DMS79 treated with DMSO at 0.1 percent for 48 hours (cell line): ENCODE measurements at regions not wholly inside any gene's neighbourhood (a gene's known extent, or its start where the extent isn't known, plus 50 kb on each side); places are given as distances from the start of the nearest gene placed in this dataset.
"Not testable (repeated sequence)": the region's sequence is repeated elsewhere in the genome, so short reads cannot be mapped to it uniquely, and the experiment has no call there.

Experiments
- DNase-seq: peaks from one replicate; lab custom pipeline; 2025; lab: John Stamatoyannopoulos, UW

DNA sequence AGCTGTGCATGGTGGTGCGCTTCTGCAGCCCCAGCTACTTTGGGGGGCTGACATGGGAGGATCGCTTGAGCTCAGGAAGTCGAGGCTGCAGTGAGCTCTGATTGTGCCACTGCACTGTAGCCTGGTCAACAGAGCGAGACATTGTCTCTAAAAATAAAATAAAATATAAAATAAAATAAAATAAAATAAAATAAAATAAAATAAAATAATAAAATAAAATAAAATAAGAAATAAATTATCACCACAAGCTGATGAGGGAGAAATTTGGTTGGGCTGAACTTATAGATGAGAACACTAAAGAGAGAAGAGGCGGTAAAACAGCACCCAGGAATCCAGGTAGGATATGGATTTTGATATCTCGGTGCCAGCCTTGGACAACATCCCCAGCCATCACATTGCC is 933.7 kb downstream of the NLGN4X start:
- DNase-seq = no peak

DNA sequence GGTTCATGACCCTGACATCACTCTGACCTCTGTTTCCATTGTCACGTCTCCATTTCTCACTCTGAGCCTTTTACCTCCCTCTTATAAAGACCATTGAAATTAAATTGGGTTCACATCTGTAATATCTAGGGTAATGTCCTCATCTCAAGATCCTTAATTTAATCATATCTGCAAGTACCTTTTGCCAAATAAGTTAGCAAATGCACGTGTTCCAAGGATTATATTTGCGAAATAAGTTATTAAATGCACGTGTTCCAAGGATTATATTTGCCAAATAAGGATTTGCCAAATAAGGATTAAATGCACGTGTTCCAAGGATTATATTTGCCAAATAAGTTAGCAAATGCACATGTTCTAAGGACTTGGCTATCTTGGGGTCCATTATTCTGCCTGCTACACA is 938.0 kb downstream of the NLGN4X start:
- DNase-seq = no peak

DNA sequence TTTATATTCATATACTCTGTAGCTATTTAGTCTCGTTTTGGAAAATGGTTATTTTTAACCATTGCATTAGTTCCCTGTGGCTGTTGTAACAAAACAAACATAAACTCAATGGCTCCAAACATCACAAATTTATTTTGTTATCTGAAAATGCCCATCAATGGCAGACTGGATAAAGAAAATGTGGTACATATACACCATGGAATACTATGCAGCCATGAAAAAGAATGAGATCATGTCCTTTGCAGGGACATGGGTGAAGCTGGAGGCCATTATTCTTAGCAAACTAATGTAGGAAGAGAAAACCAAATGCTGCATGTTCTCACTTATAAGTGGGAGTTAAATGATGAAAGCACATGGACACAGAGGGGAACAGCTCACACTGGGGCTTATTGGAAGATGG is 938.7 kb downstream of the NLGN4X start:
- not testable (repeated sequence) for DNase-seq

GRCh38 chrX:5278908-5279307 is 949.8 kb downstream of the NLGN4X start:
- no peak for DNase-seq

DNA sequence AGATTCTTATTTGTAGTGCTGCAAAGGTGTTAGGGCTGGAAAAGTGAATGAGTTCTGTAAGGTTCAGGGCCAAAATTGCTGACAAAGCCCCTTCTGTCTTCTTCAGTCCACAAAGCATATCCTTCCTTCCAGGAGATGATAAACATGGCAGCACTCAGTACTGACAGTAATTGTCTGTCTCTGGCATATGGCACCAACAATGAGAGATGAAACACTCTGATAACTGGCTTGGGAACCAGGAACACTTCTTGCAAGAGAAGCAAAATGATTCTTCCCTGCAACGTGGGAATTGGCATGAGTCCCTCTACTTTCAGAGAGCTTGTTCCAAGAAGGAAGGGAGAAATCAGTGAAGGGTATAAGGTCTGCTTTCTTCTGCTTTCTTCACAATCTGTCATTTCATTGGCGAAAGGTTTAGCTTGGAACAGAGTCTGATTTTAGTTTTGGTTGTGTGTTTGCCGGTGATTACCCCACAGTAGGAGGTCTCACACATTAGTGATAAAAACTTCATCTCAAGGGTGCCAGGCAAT is 963.3 kb downstream of the NLGN4X start:
- no peak for DNase-seq

DNA sequence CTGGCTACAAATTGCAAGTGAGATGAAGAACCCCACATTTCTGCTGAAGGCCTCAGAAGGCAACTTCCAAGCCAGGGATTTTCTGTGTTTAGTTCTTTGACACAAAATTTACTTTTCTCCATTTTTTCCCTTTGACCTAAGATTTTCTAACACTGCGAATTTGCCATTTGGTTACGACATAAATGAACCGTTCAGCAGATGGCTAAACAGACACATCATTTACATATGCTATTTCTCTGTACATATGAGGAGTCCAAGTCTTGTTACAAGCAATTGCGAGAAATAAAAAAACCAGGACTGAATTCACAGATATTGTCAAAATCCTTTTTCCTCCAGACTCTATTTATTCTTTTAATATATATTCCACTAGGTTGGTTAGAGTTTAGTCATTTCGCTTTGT is 978.6 kb downstream of the NLGN4X start:
- DNase-seq = no peak

GRCh38 chrX:5242091-5242790 is 986.4 kb downstream of the NLGN4X start:
- DNase-seq = no peak

GRCh38 chrX:5236749-5237148 is 991.9 kb downstream of the NLGN4X start:
- no peak for DNase-seq

DNA sequence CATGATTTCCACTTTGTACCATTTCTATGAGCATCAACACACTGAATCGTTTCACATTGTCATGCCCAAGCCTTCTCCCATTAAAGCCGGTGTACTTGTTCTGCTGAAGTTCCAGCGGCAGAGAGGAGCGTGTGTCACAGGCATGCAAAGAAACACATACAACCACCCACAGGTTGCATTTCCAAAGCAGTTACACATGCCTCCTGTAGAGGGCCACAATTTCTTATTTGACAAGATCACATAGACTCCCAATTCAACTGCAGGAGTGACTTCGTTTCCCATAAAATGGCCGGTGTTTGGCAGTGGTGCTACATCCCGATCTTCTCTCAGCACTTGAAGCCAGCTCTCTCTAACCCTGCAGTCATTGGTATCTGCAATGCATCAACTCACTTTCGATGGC is 992.6 kb downstream of the NLGN4X start:
- no peak for DNase-seq

GRCh38 chrX:5233830-5234229 is 994.8 kb downstream of the NLGN4X start:
- DNase-seq = no peak

GRCh38 chrX:5220421-5220820 is 1008.2 kb downstream of the NLGN4X start:
- DNase-seq = no peak

GRCh38 chrX:5194806-5195205 is 1033.9 kb downstream of the NLGN4X start:
- DNase-seq = no peak

DNA sequence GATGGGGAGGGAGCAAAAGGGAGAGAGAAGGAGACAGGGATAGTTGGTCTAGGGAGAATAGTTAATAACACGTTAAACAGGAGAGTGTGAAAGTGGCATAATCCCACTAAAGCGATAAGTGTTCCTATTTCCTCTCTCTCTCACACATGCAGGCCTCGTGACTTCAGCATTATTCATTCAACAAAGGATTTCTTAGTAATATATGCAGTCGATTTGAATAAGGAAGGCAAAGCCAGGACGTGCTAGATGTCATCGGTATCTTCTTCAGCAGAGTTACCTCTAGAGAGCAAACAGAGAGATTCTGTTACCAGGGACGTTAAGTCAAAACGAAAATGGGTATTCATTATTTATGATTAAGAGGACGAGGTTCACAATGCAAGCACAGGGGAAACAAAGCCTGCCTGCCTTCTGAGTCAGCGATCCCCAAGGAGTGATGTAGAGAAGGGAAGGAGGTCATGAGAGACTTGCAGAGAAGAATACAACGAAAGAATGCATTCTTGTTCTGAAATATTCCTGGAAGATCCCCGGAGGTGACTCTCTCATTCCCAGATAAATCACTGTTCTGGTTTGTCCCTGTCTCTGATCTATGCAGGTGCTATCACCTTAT is 1048.4 kb downstream of the NLGN4X start:
- no peak for DNase-seq

DNA sequence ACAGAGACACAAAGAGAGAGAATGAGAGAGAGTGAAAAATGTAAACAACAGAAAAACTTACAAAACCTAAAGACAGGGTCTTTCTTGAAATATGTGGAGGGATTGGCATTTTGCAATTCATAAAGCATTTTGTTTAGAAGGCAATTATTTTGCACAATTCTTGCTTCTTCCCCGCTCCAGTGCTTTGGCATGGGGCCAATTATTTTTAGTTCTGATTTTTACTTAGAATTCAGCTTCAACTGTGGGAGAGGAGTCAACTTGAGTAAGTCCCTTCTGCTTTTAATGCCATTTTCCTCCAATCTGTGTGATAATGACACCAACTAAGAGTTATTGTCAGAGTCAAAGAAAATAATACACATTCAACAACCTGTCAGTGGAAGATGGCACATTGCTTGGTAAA is 1051.9 kb downstream of the NLGN4X start:
- DNase-seq = no peak

- no peak for DNase-seq
Observed at GRCh38 chrX:5163663-5164062, 1065.0 kb downstream of the NLGN4X start.

DNA sequence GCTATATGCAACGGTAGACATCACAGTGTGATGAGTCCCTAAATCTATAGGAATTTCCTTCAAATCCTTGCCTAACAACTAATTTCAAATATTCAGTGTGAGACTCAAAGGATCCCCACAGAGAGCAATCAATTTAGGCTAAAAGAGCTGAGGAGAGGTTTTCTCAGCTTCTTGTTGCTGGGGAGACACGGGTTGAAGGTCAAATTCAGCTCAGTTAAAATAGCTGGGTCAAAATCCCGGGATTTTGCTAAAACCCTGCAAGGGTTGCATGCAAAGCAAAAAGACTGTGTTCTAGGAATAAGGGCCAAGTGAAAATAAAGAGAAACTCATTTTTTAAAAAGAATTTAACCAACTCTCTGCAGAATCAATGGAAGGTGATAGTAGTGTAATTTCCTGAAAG is 1073.4 kb downstream of the NLGN4X start:
- no peak for DNase-seq

GRCh38 chrX:5145957-5146356 is 1082.7 kb downstream of the NLGN4X start:
- no peak for DNase-seq

- no peak for DNase-seq
Observed at GRCh38 chrX:5142644-5143043, 1086.0 kb downstream of the NLGN4X start.

DNA sequence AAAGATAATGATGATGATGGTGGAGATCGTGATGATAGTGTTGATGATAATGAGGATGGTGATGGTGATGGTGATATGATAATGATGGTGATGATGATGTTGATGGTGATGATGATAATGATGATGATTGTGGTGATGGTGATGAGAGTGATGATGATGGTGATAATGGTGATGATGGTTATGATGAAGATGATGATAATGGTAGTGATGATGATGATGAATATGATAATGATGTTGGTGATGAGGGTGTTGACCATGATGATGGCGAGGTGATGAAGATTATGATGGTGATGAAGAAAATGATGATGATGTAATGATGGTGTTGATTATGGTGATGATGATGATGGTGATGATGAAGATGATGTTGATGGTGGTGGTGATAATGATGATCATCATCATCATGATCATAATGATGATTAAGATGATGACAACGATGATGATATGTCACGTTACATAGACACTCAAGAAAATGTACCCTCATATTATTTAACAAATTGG is 1106.4 kb downstream of the NLGN4X start:
- DNase-seq = no peak

- no peak for DNase-seq
Observed at GRCh38 chrX:5117816-5118215, 1110.9 kb downstream of the NLGN4X start.

DNA sequence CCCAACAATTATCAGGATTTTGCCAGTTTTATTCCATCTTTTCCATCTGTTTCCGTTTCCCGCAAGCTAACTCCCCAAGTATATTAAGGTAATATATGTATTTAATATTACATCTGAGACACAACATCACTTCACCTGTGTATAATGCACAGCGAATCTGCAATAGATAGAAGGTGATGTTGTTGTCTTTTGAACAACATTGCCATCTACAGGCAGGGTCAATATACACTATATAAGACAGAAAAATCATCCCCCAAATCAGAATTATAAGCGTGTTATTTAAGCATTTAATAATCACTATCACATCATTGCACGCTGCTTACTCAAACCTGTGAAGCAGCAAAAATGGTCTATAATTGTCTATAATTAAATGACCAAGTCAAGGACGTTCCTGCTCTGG is 1115.5 kb downstream of the NLGN4X start:
- DNase-seq = no peak

GRCh38 chrX:5100004-5100403 is 1128.7 kb downstream of the NLGN4X start:
- no peak for DNase-seq

DNA sequence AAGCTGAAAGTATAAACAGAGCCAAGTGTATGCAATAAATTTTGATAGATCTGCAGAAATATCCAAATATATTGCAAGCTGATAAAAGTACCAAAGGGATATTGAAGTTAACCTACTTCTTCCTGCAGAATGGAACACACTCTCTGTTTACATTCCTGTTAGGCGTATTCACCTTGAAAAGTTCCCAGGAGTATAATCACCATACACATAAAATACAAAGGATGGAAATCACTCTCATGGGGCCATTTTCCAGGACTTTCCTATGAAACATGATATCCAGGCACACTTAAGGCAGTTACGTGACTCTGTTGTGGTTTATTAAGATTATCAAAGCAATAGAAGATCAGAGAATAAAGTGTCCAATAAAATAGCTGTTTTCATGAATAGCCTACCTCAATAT is 1142.3 kb downstream of the NLGN4X start:
- no peak for DNase-seq

- DNase-seq = no peak
Observed at GRCh38 chrX:5084279-5084678, 1144.4 kb downstream of the NLGN4X start.
